Hindlimb muscle (tissue), 1 donor: ENCODE measurements at regions not wholly inside any gene's neighbourhood (a gene's known extent, or its start where the extent isn't known, plus 50 kb on each side); places are given as distances from the start of the nearest gene placed in this dataset.

ENCODE experiments used
- DNase-seq: peaks from one replicate; pipeline ENCODE4 v3.0.0-alpha.2; 2013

DNA sequence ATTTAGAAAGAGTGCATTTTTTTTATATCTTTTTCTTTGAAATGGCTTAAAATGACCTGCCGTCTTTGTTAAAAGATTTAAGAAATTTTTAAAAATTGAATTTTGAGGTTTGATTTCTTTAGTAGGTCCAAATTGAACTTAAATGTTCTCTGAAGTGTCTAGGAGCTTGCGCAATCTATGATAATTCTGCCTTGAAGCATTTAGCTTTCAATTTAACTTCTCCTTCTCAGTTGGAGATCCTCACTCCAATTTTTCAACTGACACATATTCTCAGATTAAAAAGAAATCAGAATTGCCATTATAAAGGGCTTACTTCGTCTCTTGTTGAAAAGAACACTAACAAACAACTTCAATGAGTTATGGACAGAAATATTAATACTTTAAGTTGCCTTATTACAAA lies 273.5 kb downstream of the TMA16 start:
- no peak for DNase-seq

DNA sequence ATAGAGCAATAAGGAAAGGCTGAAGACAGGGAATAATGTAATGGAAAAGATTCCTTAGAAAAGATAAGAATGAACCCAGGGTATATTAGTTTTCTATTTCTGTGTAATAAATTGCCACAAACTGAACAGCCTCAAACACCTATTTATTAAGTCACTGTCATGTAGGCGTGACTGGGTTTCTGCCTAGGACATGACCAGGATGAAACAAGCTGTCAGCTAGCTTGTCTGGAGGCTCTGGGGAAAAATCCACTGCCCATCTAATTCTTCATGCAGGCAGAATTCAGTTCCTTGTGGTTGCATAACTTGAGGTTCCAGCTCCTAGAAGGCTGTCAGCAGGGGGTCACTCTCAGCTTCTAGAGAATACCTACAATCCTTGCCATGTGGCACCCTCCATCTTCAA lies 277.7 kb downstream of the TMA16 start:
- no peak for DNase-seq

DNA sequence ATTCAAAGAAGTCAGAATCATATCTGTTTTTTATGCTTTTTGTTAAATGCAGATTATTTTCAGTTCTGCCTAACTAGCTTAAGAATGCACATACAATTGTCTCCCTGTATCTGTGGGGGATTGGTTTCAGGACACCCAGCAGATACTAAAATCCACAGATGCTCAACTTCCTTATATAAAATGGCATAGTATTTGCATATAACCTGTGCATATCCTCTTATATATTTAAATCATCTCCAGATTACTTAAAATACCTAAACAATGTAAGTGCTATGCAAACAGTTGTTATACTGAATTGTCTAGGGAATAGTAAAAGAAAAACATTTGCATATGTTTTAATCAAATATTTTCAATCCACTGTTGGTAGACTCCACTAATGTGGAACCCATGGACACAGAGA lies 279.4 kb downstream of the TMA16 start:
- no peak for DNase-seq

DNA sequence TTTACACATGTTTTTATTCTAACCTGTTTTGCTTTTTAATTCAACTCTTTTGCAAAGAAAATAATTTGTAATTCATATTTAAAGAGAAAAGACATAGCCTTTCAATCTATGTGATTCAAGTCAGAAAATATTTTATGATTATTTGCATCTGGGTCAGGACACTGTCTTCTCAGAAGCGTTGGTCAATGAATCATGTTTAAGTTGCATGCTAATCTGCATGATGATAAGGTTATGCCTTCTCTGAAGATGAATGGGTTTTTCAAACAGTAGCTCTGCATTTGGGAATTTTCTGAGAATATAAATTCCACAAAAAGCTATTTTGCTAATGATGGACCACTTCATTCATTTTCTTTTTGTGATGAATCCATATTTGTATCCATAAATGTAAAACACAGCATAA lies 282.5 kb downstream of the TMA16 start:
- no peak for DNase-seq

DNA sequence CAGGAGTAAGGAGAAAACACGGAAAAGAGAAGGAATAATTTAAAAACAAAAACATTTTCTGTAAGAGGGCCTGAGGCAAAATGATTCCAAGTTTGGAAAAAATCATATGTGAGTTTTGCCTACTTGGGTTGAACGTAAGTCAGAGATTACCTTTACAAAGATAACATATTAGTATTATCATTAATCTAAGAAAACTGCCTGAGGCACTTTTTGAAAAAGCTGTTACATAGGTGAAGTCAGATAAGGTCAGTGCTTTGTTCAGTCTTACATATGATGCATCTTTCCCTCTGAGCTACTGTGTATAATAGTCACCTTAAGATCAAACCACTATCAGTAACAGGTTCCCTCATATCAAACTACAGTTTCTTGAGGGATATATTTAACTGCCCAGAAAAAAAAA lies 287.2 kb downstream of the TMA16 start:
- DNase-seq: no peak

DNA sequence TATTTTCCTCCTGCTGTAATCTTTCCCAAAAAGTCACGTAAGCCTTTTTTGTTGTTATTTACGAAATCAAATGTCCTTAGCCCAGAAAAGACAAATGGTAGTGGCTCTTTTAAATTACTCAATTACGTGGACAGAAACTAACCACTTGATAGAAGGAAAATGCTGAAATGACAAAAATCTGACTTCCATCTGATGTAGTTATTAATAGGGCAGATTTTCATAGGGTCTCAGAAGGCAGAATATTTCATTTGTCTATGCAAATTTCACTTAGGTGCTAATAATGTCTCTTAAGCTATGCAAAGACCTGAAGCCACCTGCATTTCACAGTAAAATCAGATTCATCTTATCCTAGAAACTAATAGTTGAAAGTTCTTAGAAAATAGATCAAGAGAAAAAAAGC lies 295.7 kb downstream of the TMA16 start:
- no peak for DNase-seq

DNA sequence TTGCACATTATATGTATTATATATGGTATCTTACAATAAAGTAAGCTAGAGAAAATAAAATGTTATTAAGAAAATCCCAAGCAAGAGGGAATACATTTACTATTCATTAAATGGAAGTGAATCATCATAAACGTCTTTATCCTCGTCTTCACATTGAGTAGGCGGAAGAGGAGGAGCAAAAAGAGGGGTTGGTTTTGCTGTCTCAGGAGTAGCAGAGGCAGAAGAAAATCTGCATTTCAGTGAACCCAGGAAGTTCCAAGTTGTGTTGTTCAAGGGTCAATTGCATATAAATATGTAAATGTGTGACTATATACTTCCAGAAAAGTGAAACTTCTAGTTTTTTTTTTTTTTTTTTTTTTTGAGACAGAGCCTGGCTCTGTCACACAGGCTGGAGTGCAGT lies 301.4 kb downstream of the TMA16 start:
- no peak for DNase-seq

DNA sequence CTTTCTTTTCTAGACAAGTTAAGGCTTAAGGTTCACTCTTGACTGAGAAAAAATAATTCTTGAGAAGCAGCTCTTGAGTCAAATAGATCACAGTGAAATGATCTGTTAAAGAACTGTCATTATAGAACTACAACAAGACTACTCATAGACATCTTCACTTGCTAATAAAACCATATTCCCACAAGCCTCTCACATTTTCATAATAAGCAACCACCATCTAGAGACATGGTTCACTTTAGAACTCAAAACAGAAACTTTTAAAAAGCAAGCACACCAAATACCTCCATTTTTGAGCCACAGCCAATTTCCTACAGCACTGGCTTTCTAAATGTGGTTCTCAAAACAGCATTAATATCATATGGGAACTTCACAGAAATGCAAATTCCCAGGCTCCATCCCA lies 309.5 kb downstream of the TMA16 start:
- no peak for DNase-seq

DNA sequence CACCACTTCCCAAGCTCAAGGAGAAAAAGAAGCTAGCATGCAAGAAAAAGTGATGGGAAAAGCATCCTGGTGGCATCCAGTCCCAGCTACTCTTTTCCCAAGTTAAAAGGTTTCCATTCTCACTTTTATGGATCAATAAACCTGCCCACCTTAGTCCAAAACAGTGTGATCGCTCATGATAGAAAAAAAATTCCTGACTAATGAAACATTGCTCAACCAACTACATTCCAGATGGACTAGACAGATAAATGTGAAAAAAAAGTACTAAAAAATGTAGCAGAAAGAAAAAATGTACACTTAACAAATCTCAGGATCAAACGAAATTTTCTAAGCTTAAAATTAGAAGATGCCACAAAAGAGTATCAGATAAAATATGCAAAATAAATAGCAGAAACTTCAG lies 312.2 kb downstream of the TMA16 start:
- no peak for DNase-seq

DNA sequence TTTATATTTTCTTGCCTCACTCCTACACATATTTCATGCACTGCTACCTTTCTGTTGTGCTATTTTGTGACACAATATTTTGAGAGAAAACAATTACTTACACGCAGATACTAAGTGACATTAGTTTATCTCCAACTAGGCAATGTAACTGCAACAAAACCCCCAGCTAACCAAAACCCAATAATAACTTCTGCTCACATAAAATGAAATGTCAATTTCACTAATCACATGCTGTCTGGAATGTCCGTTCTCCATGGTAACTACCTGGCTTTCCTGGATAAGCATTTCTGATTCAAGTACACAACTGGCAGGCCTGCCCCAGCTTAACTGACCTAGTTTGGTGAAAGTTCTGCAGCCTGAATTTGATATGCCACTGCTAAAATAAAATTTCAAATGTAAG lies 313.5 kb downstream of the TMA16 start:
- no peak for DNase-seq

DNA sequence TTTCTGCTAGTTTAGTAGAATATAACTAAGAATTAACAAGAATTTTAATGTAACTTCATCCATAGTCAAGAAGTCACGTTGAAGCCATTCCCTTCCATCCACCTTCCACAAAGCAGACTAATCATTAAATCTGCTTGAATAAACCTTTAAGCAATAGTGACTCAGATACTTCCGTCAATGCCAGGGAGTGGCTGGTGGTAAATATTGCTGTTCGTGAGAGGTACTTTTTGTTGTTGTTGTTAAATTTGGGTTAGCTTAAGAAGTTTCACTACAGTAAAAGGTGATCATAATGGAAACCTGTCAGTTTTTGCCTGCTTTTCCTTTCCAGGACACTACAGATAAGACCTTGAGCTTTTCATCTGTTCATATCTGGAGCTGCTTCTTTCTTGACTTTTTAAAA lies 316.3 kb downstream of the TMA16 start:
- no peak for DNase-seq

DNA sequence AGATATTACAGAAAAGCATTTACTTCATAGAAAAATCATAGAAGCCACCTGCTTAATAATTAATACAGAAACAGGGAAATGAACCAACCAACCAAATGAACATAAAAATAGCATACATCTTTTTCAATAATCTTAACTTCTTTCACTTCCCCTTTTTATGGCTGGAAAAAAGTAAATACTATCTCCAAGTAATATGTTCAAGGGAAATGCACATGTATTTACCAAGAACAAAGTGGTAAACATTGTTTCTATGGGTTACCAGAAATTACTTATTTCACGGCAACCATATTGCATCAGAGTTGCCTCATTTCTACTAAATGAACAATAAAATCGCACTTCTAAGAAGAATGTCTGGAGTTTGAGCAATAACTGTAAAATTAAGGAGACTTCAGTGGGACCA lies 321.3 kb downstream of the TMA16 start:
- no peak for DNase-seq

DNA sequence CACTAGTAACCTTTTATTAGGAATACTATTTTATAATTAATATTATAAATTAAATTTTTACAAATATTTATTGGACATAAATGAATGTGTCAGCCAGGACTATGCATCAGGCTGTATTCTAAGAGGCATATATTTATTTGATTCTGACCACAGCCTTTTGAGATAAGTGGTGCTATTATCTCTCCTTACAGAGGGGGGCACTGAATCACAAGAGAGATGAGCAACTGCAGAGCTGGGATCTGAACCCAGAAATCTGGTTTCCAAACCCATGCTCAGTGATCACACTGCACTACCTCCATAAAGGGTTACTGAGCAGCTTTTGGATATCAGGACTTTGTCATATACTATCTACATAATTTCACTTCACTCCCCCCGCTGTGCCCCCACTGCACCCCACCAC lies 322.0 kb downstream of the TMA16 start:
- no peak for DNase-seq

DNA sequence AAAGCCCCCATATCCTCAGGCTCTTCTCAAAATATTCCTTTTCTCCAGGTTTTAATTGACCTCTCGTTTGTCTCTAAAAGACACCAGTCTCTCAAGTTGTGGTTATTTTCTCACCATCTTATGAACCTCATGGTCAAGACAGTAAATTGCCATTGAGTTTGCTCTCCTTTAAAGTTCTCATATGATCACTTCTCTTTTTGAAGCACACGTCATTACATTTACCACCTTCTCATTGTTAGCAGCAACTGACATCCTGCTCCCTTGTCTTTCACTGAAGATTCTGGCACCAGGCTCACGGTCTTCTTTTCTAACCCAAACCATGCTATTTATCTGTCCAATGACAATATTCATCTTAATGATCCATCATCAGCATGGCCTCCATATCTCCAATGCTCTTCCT lies 324.2 kb downstream of the TMA16 start:
- DNase-seq: no peak

DNA sequence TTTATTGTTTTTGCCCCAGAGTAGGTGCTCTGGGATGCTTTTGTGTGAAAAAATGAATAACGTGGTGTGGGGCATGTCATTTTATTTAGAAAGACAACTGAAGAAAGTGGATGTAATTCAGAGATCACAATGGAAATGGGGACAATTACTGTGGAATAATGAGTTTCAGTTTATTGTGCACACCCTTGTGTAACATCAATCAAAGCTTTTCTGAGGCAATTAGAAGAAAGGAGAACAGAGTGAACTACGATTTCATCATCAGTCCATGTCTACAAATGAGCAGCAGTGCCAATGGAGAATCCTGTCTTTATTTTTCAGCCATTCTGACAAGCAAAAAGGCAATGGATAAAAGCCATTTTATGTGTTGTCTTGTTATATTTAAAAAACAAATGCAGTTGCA lies 339.2 kb downstream of the TMA16 start:
- no peak for DNase-seq

DNA sequence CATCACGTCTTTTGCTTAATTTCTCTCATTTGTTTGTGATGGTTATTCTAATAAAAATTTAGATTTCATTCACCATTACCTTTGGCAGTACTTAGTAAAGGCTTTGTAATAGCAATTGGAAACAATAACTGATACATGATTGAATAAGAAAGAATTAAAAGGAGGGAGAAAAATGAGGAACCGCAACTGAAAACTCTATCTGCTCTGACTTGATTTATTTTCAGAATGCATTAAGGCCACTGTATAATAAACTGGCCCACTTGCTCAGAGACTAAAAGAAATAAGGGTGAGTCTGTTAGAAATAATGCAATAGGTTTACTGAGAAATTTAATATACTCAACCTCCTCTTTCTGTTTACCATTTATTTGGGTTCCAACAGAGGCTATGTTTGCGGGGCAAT lies 351.5 kb downstream of the TMA16 start:
- no peak for DNase-seq

DNA sequence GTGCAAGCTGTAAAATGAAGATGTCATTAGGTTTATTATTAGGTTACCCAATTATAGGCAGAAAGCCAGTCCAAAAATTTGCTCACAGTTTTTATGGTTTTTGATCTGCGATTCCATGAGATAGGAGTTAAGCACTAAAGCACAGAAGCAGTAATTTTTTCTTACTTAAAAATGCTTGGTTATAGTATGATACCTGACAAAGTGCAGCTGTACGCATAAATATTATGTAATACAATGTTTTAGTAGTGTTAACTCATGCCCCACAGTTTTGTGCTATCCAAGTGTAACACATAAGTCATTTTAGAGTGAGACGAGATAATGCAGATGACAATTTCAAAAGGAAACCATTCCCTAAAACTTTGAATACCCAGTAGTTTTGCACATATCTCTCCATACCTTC lies 357.8 kb downstream of the TMA16 start:
- no peak for DNase-seq

DNA sequence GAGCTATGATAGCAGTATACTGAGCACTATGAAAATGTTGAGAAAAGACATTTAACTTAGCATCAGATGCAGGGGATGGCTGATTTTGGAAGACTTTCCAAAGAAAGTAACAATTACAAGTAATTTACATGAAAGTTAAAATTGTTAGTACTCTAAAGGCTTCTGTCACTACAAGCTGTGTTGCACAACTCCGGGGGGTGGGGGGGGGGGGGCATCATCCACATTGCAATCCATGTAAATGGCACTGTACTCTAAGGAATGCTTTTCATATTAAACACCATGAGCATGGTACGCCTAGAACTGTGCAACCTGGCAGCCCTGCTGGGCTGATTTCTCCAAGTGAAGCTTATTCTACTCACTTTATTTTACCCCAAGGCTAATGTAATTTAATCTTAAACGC lies 363.4 kb downstream of the TMA16 start:
- DNase-seq: no peak

DNA sequence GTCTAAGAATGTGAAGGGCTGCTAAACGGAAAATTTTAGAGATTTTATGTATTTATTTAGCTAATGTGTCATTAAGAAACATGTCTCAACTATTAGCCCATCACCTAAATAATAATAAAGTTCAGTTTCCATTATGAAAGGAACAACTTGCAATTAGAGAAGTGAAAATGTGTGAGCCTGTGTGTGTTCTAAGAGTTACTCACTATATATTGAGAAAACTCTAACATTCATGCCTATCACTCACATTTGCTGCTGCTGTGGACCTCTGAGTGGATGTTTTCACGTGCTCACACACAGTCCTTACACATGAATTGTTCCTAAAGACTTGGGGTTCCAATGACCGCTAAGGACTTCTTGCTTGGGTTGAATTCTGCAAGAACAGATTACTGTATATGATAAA lies 364.0 kb downstream of the TMA16 start:
- DNase-seq: no peak

DNA sequence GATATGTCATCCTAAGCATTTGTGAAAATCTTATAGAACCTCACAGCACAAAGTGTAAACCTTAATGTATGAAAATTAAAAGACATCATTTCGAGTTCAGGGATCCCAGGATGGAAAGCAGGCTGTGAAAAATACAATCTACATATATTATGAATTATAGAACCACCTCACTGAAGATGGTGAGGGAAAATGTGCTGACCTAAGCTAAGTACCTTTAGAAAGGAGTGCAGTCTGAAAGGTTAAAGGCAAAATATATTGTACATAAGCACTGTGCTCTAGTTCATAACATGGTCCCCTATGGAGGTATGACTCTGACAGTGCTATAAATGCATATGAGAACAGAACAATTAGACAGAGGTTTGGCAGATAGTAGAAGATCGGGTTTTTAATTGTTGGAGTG lies 368.6 kb downstream of the TMA16 start:
- no peak for DNase-seq

DNA sequence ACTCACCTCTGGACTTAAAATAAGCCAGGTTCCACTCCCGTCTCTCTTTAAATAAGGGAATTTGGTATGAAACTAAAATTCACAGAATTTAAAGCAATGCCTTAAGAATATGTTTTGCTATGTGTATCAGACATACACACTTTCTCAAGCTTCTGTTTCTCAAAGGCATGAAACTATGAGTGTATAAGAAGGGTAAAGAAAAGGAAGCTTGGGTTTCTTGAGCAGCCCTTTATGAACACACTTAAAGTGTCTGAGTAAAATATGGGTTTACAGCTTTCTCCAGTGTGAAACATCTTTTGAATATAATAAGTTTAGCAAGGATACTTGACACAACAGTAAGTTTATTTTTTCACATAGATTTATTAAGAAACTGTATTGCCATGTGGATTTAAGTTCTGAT lies 370.5 kb downstream of the TMA16 start:
- DNase-seq: no peak

DNA sequence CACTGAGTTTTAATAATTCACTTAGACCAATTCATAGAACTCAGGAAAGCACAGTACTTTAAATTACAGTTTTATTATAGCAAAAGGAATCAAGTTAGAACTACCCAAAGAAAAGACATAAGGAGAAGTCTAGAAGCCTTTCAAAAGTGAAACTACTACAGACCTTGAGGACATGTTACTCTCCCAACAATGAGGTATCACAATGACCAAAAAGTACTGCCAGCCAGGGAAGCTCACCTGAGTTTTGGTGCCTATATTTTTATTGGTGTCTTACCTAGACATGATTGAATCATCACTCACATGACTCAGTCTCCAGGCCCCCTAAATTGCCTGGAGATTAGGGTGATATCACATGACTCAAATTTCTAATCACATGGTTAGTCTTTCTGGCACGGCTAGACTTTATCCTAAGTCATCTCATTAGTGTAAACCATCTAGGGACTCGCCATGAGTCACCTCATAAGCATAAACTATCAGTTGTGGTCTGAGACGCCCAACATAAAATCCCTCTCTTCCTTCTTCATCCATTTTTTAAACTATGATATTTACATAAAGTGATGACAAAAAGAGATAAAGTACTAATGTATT lies 372.3 kb downstream of the TMA16 start:
- no peak for DNase-seq

DNA sequence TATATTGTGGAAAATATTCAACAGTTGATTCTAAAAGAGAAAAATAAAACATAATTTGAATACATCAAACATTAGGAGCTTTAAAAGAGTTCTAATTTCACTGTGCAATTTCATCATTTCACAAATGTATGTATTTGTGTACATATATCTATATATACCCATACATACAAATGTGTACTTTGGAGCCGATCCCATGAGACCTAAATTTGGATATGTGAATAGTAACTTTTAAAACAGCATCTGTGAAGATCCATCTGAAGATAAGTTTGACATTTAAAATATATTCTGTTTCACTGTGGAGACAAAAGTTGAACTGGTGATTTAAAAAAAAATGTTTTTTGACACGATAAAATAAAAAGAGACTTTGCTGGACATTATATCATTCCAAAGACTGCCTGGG lies 374.0 kb downstream of the TMA16 start:
- no peak for DNase-seq

DNA sequence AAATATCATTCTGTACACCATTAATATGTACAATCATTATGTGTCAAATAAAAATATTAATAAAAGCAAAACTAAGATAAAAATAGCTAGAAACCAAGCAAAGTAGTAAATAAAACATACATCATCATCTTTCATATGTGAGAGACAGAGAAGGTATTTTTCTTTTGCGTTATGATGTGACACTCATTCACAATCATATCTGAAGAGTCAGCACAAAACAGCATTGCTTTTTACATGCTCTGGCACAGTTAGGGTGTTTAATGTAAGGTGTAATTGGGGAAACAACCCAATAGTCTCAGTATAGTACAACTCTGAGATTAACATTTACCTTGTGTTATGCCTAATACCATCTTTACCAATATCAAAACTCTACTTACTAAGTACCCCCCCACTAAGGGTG lies 376.6 kb downstream of the TMA16 start:
- no peak for DNase-seq

DNA sequence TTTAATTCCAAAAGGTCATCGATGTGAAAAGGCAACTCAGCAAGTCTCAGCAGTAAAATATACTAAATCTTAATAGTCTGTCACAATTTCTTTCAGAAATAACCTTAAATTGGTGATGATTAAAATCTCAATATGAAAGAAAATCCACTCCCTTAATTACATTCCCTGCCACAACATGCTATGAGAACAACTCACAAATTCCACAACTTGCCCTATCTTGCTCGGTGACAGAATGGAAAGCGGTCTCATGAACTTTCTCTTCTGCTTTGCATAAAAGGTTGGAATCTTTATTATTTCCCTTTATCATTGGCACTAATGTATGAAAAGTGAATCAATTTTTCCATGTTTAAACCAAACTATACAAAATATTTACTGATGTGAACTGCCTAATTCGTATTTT lies 380.8 kb downstream of the TMA16 start:
- DNase-seq: no peak
